ENCODE measurements at regions not wholly inside any gene's neighbourhood (a gene's known extent, or its start where the extent isn't known, plus 50 kb on each side); places are given as distances from the start of the nearest gene placed in this dataset.

DNA sequence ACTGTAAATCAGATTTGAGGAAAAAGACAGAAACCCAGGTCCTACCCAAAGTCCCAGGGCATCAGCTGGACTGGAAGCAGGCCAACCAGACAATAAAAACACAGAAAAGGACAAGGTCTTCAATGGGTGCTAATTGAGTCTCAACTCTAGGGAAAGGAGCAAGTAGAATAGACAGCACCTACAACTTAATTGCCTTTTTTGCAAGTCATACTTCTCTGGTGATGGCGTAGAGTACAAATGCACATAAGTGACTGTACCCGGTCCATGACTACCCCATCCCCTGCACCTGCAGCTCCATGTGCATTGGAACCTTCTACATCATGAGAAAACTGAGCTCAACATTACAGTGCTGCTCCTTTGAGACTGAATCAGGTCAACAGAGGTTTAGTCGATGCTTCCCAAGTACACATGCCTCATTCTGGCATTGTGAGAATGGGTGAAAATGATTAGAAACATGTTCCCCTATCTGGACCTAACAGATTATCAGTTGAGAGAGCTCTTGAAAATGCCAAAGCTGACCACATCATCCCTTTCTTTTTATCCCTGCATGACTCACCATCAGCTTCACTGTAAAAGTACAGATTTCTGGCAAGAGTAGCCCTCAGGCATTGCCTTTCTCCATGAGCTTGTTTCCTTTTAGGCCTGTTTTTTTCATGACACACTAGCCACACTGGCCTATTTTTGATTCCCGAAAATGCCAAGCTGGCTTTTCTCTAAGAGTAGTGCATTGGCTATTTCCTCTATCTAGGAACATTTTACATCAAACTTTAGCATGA lies 298.3 kb downstream of the HS3ST1 start:
- Histone ChIP-seq H3K36me3 (ENCODE audit: control insufficient read depth, insufficient read depth, low read length) (no peaks in the 10 kb centered on the region), H3K9me3 (ENCODE audit: control insufficient read depth, insufficient read depth, low read length) (no peaks in the 10 kb centered on the region), H3K27ac (ENCODE audit: low read depth, low read length) (no peak overlapping the region), H3K9ac (ENCODE audit: low read depth, low read length) (no peak overlapping the region), H3K27me3 (ENCODE audit: control insufficient read depth, insufficient read depth, low read length) (no peaks in the 10 kb centered on the region), H3K4me1 (ENCODE audit: control insufficient read depth, insufficient read depth, low read length) (no peaks in the 10 kb centered on the region), H3K4me3 (ENCODE audit: low read depth, low read length) (no peak overlapping the region)

DNA sequence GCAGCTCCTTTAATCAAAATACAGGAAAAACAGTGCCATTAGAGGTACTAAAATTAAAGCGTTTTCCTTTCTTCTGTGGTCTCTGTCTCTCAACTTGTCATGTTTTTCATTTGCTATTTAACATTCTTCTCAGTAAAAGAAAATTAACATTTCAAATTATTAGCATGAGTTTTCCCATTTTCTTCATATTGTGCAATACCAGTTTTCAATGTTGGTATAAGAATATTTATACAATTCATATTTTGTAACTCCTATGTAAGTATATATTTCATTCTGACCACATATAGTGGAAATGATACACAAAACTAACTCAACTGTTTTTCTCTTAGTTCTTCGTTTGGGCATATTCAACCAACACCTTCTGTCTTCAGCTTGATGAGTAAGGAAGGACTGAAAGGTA lies 308.3 kb downstream of the HS3ST1 start:
- Histone ChIP-seq H3K36me3 (ENCODE audit: control insufficient read depth, insufficient read depth, low read length) (no peaks in the 10 kb centered on the region), H3K9ac (ENCODE audit: low read depth, low read length) (no peak overlapping the region), H3K9me3 (ENCODE audit: control insufficient read depth, insufficient read depth, low read length) (no peaks in the 10 kb centered on the region), H3K27me3 (ENCODE audit: control insufficient read depth, insufficient read depth, low read length) (no peaks in the 10 kb centered on the region), H3K4me1 (ENCODE audit: control insufficient read depth, insufficient read depth, low read length) (no peaks in the 10 kb centered on the region; the same call in 1 of the 2 replicates), H3K4me3 (ENCODE audit: low read depth, low read length) (no peak overlapping the region), H3K27ac (ENCODE audit: low read depth, low read length) (no peak overlapping the region)

DNA sequence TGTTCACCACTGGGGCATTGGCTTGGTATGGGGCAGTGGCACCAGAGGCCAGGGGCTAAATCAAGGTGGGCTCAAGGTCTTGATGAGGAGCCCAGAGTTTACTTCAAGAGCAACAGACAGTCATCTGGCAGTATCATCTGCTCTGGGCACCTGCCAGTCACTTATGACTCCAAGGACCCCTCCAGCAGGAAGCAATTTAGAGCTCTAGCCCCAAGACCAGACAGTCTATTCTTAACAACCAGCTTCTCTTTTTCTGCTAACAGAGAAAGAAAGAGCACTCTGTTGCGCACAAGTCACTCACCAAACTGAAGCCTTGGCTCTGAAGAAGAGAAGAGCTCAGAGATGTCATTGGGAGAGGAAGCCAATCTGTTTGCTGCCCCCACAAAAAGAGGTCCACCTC lies 309.2 kb downstream of the HS3ST1 start:
- no peaks in the 10 kb centered on the region; the same call in 1 of the 2 replicates for H3K4me1 ChIP-seq (ENCODE audit: control insufficient read depth, insufficient read depth, low read length)
- H3K9me3 ChIP-seq (ENCODE audit: control insufficient read depth, insufficient read depth, low read length), result no peaks in the 10 kb centered on the region
- no peak overlapping the region for H3K9ac ChIP-seq (ENCODE audit: low read depth, low read length)
- H3K4me3 ChIP-seq (ENCODE audit: low read depth, low read length), result no peak overlapping the region
- H3K27ac ChIP-seq (ENCODE audit: low read depth, low read length), result no peak overlapping the region
- H3K27me3 ChIP-seq (ENCODE audit: control insufficient read depth, insufficient read depth, low read length), result no peaks in the 10 kb centered on the region
- H3K36me3 ChIP-seq (ENCODE audit: control insufficient read depth, insufficient read depth, low read length), result no peaks in the 10 kb centered on the region

DNA sequence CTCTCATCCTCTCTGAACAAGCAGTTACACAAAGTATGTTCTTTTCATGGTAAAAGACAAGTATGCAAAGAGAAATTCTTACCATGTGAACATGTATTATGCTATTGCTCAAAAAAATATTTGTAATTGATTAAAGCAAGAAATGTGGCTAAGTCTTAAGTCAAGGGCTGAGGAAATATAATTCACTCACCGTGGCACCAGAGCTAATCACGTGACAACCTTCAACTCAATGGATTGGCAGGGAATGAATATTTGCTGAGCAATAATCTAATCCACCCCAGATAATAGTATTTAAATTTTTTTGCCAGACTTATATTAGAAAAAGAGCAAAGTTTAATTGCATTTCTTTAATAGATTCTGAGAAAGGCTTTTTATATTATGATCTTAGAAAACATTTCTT lies 310.2 kb downstream of the HS3ST1 start:
- H3K36me3 ChIP-seq (ENCODE audit: control insufficient read depth, insufficient read depth, low read length), result no peaks in the 10 kb centered on the region
- H3K27ac ChIP-seq (ENCODE audit: low read depth, low read length), result no peak overlapping the region
- no peak overlapping the region for H3K9ac ChIP-seq (ENCODE audit: low read depth, low read length)
- no peak overlapping the region for H3K4me3 ChIP-seq (ENCODE audit: low read depth, low read length)
- H3K9me3 ChIP-seq (ENCODE audit: control insufficient read depth, insufficient read depth, low read length), result no peaks in the 10 kb centered on the region
- H3K27me3 ChIP-seq (ENCODE audit: control insufficient read depth, insufficient read depth, low read length), result no peaks in the 10 kb centered on the region
- no peaks in the 10 kb centered on the region for H3K4me1 ChIP-seq (ENCODE audit: control insufficient read depth, insufficient read depth, low read length)

DNA sequence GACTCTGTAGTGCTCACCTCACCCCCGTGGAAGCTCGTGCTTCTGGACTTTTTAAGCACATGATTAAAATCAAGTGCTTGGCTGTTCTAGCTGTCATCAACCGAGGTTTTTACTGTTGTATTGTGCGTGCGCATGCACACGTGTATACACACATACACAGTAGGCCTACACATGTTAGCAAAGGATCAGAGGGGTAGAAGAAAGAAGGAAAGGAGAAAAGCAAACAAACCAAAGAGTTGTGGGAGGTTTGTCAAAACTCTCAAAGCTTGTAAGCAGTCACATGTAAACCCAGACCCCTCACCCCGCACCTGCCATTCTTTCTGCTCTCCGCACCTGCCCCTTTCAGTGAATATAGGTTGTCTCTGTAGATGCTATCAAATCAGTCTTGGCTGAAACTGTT lies 311.8 kb downstream of the HS3ST1 start:
- no peaks in the 10 kb centered on the region for H3K36me3 ChIP-seq (ENCODE audit: control insufficient read depth, insufficient read depth, low read length)
- no peaks in the 10 kb centered on the region for H3K9me3 ChIP-seq (ENCODE audit: control insufficient read depth, insufficient read depth, low read length)
- H3K4me3 ChIP-seq (ENCODE audit: low read depth, low read length), result no peak overlapping the region
- no peak overlapping the region for H3K9ac ChIP-seq (ENCODE audit: low read depth, low read length)
- H3K27me3 ChIP-seq (ENCODE audit: control insufficient read depth, insufficient read depth, low read length), result no peaks in the 10 kb centered on the region
- no peaks in the 10 kb centered on the region for H3K4me1 ChIP-seq (ENCODE audit: control insufficient read depth, insufficient read depth, low read length)
- H3K27ac ChIP-seq (ENCODE audit: low read depth, low read length), result no peak overlapping the region

DNA sequence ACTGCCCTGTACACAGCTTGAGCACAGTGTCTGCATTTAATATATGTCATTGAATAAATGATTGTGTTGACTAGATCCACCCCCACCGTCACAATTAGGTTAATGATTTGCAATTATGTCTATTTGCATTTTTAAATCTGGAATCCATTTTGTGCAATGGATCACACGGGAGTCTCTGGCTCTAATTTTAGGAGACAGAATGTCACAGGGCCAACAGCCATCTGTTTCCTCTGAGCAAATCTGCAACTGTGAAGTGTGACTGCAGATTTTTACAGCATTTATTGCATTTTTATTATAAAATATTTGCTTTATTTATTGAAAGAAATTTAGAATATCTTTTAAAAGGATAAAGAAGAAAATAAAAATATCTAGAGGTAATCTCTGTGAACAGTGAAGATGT lies 316.8 kb downstream of the HS3ST1 start:
- H3K9me3 ChIP-seq (ENCODE audit: control insufficient read depth, insufficient read depth, low read length), result no peaks in the 10 kb centered on the region
- no peak overlapping the region for H3K4me3 ChIP-seq (ENCODE audit: low read depth, low read length)
- no peak overlapping the region for H3K27ac ChIP-seq (ENCODE audit: low read depth, low read length)
- H3K9ac ChIP-seq (ENCODE audit: low read depth, low read length), result no peak overlapping the region
- no peaks in the 10 kb centered on the region for H3K4me1 ChIP-seq (ENCODE audit: control insufficient read depth, insufficient read depth, low read length)
- H3K27me3 ChIP-seq (ENCODE audit: control insufficient read depth, insufficient read depth, low read length), result no peaks in the 10 kb centered on the region
- H3K36me3 ChIP-seq (ENCODE audit: control insufficient read depth, insufficient read depth, low read length), result no peaks in the 10 kb centered on the region

DNA sequence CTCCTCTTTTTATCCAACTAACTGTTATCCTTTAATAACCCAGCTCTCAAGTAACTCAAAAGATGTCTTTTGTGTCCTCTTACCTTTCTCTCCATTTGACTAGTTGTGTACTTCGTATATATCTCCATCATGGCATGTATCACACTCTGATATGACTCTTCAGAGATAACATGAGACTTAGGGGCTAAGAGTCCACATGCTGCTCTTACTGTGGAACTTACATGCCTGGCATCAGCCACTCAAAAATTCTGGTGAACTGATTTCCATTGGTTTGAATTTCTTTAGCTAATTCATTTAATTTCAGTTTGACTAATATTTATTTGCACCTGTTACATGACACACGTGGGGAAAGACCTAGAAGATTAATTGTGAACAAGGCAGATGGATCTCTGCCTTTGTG lies 317.3 kb downstream of the HS3ST1 start:
- Histone ChIP-seq H3K4me3 (ENCODE audit: low read depth, low read length) (no peak overlapping the region), H3K36me3 (ENCODE audit: control insufficient read depth, insufficient read depth, low read length) (no peaks in the 10 kb centered on the region), H3K4me1 (ENCODE audit: control insufficient read depth, insufficient read depth, low read length) (no peaks in the 10 kb centered on the region), H3K9ac (ENCODE audit: low read depth, low read length) (no peak overlapping the region), H3K9me3 (ENCODE audit: control insufficient read depth, insufficient read depth, low read length) (no peaks in the 10 kb centered on the region), H3K27me3 (ENCODE audit: control insufficient read depth, insufficient read depth, low read length) (no peaks in the 10 kb centered on the region), H3K27ac (ENCODE audit: low read depth, low read length) (no peak overlapping the region)

DNA sequence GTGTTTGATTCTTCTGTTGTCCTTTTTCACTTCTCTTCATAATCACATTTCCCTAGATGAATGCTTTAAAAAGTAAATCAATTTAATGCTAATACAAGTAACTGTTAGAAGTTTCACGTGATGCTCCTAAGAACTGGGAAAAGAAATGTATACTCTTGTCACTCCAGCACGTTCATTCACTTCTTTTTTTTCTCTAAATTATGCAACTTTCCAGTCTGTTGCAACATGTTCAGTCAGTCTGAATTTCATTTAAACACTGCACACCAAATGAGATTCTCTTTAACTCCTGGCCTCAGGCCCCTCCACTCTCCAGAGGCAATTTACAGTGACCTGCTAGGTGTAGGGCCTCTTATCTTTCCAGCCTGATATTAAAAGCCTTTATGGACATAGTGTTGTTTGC lies 321.9 kb downstream of the HS3ST1 start:
- no peaks in the 10 kb centered on the region for H3K36me3 ChIP-seq (ENCODE audit: control insufficient read depth, insufficient read depth, low read length)
- H3K4me1 ChIP-seq (ENCODE audit: control insufficient read depth, insufficient read depth, low read length), result no peaks in the 10 kb centered on the region
- H3K4me3 ChIP-seq (ENCODE audit: low read depth, low read length), result no peak overlapping the region
- H3K27me3 ChIP-seq (ENCODE audit: control insufficient read depth, insufficient read depth, low read length), result no peaks in the 10 kb centered on the region
- H3K9ac ChIP-seq (ENCODE audit: low read depth, low read length), result no peak overlapping the region
- no peaks in the 10 kb centered on the region for H3K9me3 ChIP-seq (ENCODE audit: control insufficient read depth, insufficient read depth, low read length)
- no peak overlapping the region for H3K27ac ChIP-seq (ENCODE audit: low read depth, low read length)

DNA sequence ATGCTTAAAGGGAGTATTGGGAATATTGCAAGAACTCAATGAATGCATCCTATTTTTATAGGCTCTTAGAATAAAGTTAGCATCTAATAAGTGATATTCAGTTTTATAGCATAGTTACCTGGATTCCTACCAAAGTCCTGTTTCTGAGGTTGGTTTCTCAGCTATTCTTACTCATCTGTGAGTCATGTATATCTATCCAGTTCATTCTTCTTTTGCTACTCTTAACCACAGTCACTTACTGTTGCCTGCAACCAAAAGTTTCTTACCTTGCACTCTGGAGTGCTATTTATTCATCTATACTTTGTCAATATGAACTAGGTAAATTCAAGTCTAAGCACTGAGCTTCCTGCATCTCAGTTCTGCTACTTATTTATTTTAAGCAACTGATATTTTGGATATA lies 322.5 kb downstream of the HS3ST1 start:
- no peaks in the 10 kb centered on the region for H3K4me1 ChIP-seq (ENCODE audit: control insufficient read depth, insufficient read depth, low read length)

DNA sequence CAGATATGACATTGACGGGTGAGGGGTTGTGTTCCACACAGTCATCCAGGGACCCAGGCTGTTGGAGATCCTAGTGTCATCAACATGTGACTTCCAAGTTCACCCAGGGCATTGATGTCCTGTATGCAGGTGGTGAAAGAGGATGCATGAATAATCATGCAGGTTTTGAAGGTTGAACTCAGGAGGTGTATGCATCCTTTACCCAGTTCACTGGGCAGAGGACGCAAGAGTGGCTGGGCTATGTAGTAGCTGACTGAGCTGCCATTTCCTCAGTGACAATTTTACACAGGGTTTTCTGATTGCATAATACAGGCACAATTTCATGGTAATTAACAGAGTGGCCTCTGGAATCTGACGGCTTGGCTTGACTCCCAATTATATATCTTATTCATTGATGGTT lies 323.0 kb downstream of the HS3ST1 start:
- Histone ChIP-seq H3K9ac (ENCODE audit: low read depth, low read length) (no peak overlapping the region), H3K4me3 (ENCODE audit: low read depth, low read length) (no peak overlapping the region), H3K36me3 (ENCODE audit: control insufficient read depth, insufficient read depth, low read length) (no peaks in the 10 kb centered on the region), H3K27me3 (ENCODE audit: control insufficient read depth, insufficient read depth, low read length) (no peaks in the 10 kb centered on the region), H3K9me3 (ENCODE audit: control insufficient read depth, insufficient read depth, low read length) (no peaks in the 10 kb centered on the region; the same call in 1 of the 2 replicates), H3K4me1 (ENCODE audit: control insufficient read depth, insufficient read depth, low read length) (no peaks in the 10 kb centered on the region), H3K27ac (ENCODE audit: low read depth, low read length) (no peak overlapping the region)

More for the DNA sequence above, 322.5 kb downstream of the HS3ST1 start:
- Histone ChIP-seq H3K9ac (ENCODE audit: low read depth, low read length) (no peak overlapping the region), H3K27ac (ENCODE audit: low read depth, low read length) (no peak overlapping the region), H3K9me3 (ENCODE audit: control insufficient read depth, insufficient read depth, low read length) (no peaks in the 10 kb centered on the region; the same call in 1 of the 2 replicates), H3K27me3 (ENCODE audit: control insufficient read depth, insufficient read depth, low read length) (no peaks in the 10 kb centered on the region), H3K4me3 (ENCODE audit: low read depth, low read length) (no peak overlapping the region), H3K36me3 (ENCODE audit: control insufficient read depth, insufficient read depth, low read length) (no peaks in the 10 kb centered on the region)

DNA sequence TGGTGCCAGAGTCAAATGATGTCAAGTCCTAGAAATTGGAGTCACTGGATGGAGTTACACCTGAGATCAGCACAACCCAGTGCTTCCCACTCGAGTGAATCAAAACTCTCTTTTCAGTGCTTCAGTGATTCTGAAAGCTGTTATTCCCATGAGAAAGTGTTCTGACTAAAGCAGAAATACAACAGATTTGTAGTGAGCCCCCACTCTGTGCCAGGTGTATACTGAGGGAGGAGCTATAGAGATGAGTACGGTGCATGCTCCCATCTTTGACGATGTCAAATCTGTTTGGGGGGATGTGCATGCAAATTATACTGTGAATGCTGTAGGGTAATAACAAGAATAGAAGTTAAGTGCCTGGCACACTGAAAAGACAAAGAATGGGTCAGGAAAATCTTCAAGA lies 330.2 kb downstream of the HS3ST1 start:
- no peak overlapping the region for H3K9ac ChIP-seq (ENCODE audit: low read depth, low read length)
- H3K4me3 ChIP-seq (ENCODE audit: low read depth, low read length), result no peak overlapping the region
- no peaks in the 10 kb centered on the region for H3K36me3 ChIP-seq (ENCODE audit: control insufficient read depth, insufficient read depth, low read length)
- H3K27ac ChIP-seq (ENCODE audit: low read depth, low read length), result no peak overlapping the region
- H3K27me3 ChIP-seq (ENCODE audit: control insufficient read depth, insufficient read depth, low read length), result no peaks in the 10 kb centered on the region
- no peaks in the 10 kb centered on the region for H3K4me1 ChIP-seq (ENCODE audit: control insufficient read depth, insufficient read depth, low read length)
- no peaks in the 10 kb centered on the region; the same call in 1 of the 2 replicates for H3K9me3 ChIP-seq (ENCODE audit: control insufficient read depth, insufficient read depth, low read length)

Data from HUES48 (cell line).